HG02798 (cell line): ENCODE measurements at regions not wholly inside any gene's neighbourhood (a gene's known extent, or its start where the extent isn't known, plus 50 kb on each side); places are given as distances from the start of the nearest gene placed in this dataset.
A peak's percentile ranks its signal among the peaks of the same experiment; 100 is the strongest.

Source experiments
- ATAC-seq: cut with Tn5 transposase; IDR thresholded peaks from one replicate; pipeline ENCODE4 v1.9.1; 2021; ENCODE audit warnings: mild to moderate bottlenecking; ENCODE audit not compliant: unreplicated experiment, poor library complexity

GRCh38 chr2:7725171-7725849 lies 808.1 kb downstream of the RNF144A start:
- no peak for ATAC-seq

- no peak for ATAC-seq
These were observed 808.6 kb downstream of the RNF144A start for GRCh38 chr2:7725850-7726242.

- ATAC-seq = no peak
These were observed 809.8 kb downstream of the RNF144A start for GRCh38 chr2:7726989-7727388.

- ATAC-seq = no peak
These were observed 811.2 kb downstream of the RNF144A start for GRCh38 chr2:7728388-7728787.

GRCh38 chr2:7730449-7730848 lies 813.2 kb downstream of the RNF144A start:
- ATAC-seq = no peak

GRCh38 chr2:7730990-7731389 lies 813.8 kb downstream of the RNF144A start:
- ATAC-seq = no peak

GRCh38 chr2:7732497-7732896 lies 815.3 kb downstream of the RNF144A start:
- ATAC-seq = no peak

- ATAC-seq = no peak
These were observed 819.6 kb downstream of the RNF144A start for GRCh38 chr2:7736646-7737305.

- no peak for ATAC-seq
These were observed 821.4 kb downstream of the RNF144A start for GRCh38 chr2:7738596-7738995.

GRCh38 chr2:7740114-7740513 lies 822.9 kb downstream of the RNF144A start:
- no peak for ATAC-seq

GRCh38 chr2:7742301-7742700 lies 825.1 kb downstream of the RNF144A start:
- ATAC-seq = no peak

GRCh38 chr2:7744827-7745226 lies 827.6 kb downstream of the RNF144A start:
- ATAC-seq = no peak

- no peak for ATAC-seq
These were observed 828.2 kb downstream of the RNF144A start for GRCh38 chr2:7745369-7745768.

GRCh38 chr2:7748717-7749415 lies 831.7 kb downstream of the RNF144A start:
- ATAC-seq = peak; percentile 63

GRCh38 chr2:7749895-7750559 lies 832.8 kb downstream of the RNF144A start:
- no peak for ATAC-seq

GRCh38 chr2:7752291-7752690 lies 835.1 kb downstream of the RNF144A start:
- no peak for ATAC-seq

GRCh38 chr2:7753777-7754176 lies 836.6 kb downstream of the RNF144A start:
- no peak for ATAC-seq

GRCh38 chr2:7755879-7756278 lies 838.7 kb downstream of the RNF144A start:
- no peak for ATAC-seq

GRCh38 chr2:7758073-7758759 lies 841.0 kb downstream of the RNF144A start:
- no peak for ATAC-seq

- no peak for ATAC-seq
These were observed 842.7 kb downstream of the RNF144A start for GRCh38 chr2:7759898-7760297.
